Embryonic facial prominence (tissue), 1 donor: ENCODE measurements at regions not wholly inside any gene's neighbourhood (a gene's known extent, or its start where the extent isn't known, plus 50 kb on each side); places are given as distances from the start of the nearest gene placed in this dataset.
"Not testable (repeated sequence)": the region's sequence is repeated elsewhere in the genome, so short reads cannot be mapped to it uniquely, and the experiment has no call there.

ENCODE experiments used
- DNase-seq: peaks from one replicate; pipeline ENCODE4 v3.0.0-alpha.2; 2016; ENCODE audit errors: extremely low spot score

GRCh38 chr7:106583706-106584690 is 77.0 kb downstream of the CCDC71L start:
- DNase-seq = no peak

GRCh38 chr7:106583100-106583499 is 77.9 kb downstream of the CCDC71L start:
- no peak for DNase-seq

GRCh38 chr7:106582365-106582764 is 78.6 kb downstream of the CCDC71L start:
- DNase-seq = no peak

GRCh38 chr7:106579086-106579485 is 81.9 kb downstream of the CCDC71L start:
- DNase-seq = not testable (repeated sequence)

- no peak for DNase-seq
Measured at GRCh38 chr7:106575138-106575823, 85.7 kb downstream of the CCDC71L start.

- DNase-seq = no peak
Measured at GRCh38 chr7:106573738-106574137, 87.2 kb downstream of the CCDC71L start.

GRCh38 chr7:106573125-106573663 is 87.8 kb downstream of the CCDC71L start:
- no peak for DNase-seq

- DNase-seq = no peak
Measured at GRCh38 chr7:106572394-106573124, 88.4 kb downstream of the CCDC71L start.

GRCh38 chr7:106571563-106571962 is 89.4 kb downstream of the CCDC71L start:
- DNase-seq = no peak

GRCh38 chr7:106570948-106571418 is 90.0 kb downstream of the CCDC71L start:
- DNase-seq = no peak

GRCh38 chr7:106570146-106570545 is 90.8 kb downstream of the CCDC71L start:
- DNase-seq = no peak

GRCh38 chr7:106569500-106569929 is 91.4 kb downstream of the CCDC71L start:
- no peak for DNase-seq

- no peak for DNase-seq
Measured at GRCh38 chr7:106568680-106569499, 92.1 kb downstream of the CCDC71L start.

GRCh38 chr7:106568002-106568679 is 92.8 kb downstream of the CCDC71L start:
- DNase-seq = no peak

GRCh38 chr7:106567204-106568001 is 93.6 kb downstream of the CCDC71L start:
- not testable (repeated sequence) for DNase-seq

- no peak for DNase-seq
Measured at GRCh38 chr7:106566672-106567071, 94.3 kb downstream of the CCDC71L start.

- no peak for DNase-seq
Measured at GRCh38 chr7:106566196-106566595, 94.8 kb downstream of the CCDC71L start.

GRCh38 chr7:106565428-106565827 is 95.5 kb downstream of the CCDC71L start:
- DNase-seq = no peak

GRCh38 chr7:106563466-106564150 is 97.3 kb downstream of the CCDC71L start:
- DNase-seq = no peak
